SIG-M5 (cell line): ENCODE measurements at regions not wholly inside any gene's neighbourhood (a gene's known extent, or its start where the extent isn't known, plus 50 kb on each side); places are given as distances from the start of the nearest gene placed in this dataset.

Source experiments
- DNase-seq: peaks from one replicate; lab custom pipeline; 2025; lab: John Stamatoyannopoulos, UW

GRCh38 chr11:127133061-127133460, 132.5 kb upstream of the KIRREL3 start:
- no peak for DNase-seq

GRCh38 chr11:127130321-127130720, 129.8 kb upstream of the KIRREL3 start:
- no peak for DNase-seq

GRCh38 chr11:127126986-127127385, 126.4 kb upstream of the KIRREL3 start:
- DNase-seq = no peak

GRCh38 chr11:127119356-127119755, 118.8 kb upstream of the KIRREL3 start:
- no peak for DNase-seq

- DNase-seq = no peak
These were observed 118.2 kb upstream of the KIRREL3 start for GRCh38 chr11:127118811-127119210.

GRCh38 chr11:127117231-127117739, 116.7 kb upstream of the KIRREL3 start:
- DNase-seq = no peak

- no peak for DNase-seq
These were observed 115.3 kb upstream of the KIRREL3 start for GRCh38 chr11:127115844-127116243.

- no peak for DNase-seq
These were observed 113.5 kb upstream of the KIRREL3 start for GRCh38 chr11:127114035-127114434.

GRCh38 chr11:127110542-127110941, 110.0 kb upstream of the KIRREL3 start:
- no peak for DNase-seq

GRCh38 chr11:127109796-127110480, 109.4 kb upstream of the KIRREL3 start:
- no peak for DNase-seq

GRCh38 chr11:127108838-127109237, 108.3 kb upstream of the KIRREL3 start:
- DNase-seq = no peak

GRCh38 chr11:127106938-127107337, 106.4 kb upstream of the KIRREL3 start:
- DNase-seq = no peak

GRCh38 chr11:127105593-127106541, 105.3 kb upstream of the KIRREL3 start:
- DNase-seq = no peak

GRCh38 chr11:127103586-127104388, 103.2 kb upstream of the KIRREL3 start:
- no peak for DNase-seq

- DNase-seq = no peak
These were observed 98.1 kb upstream of the KIRREL3 start for GRCh38 chr11:127098684-127099083.

GRCh38 chr11:127080735-127081134, 80.2 kb upstream of the KIRREL3 start:
- no peak for DNase-seq

GRCh38 chr11:127075758-127076157, 75.2 kb upstream of the KIRREL3 start:
- DNase-seq = no peak

GRCh38 chr11:127074151-127074761, 73.7 kb upstream of the KIRREL3 start:
- DNase-seq = no peak

- DNase-seq = no peak
These were observed 73.1 kb upstream of the KIRREL3 start for GRCh38 chr11:127073621-127074020.

- DNase-seq = no peak
These were observed 71.0 kb upstream of the KIRREL3 start for GRCh38 chr11:127071606-127072005.

GRCh38 chr11:127070808-127071207, 70.2 kb upstream of the KIRREL3 start:
- no peak for DNase-seq
